GM18858 (cell line): ENCODE measurements at regions not wholly inside any gene's neighbourhood (a gene's known extent, or its start where the extent isn't known, plus 50 kb on each side); places are given as distances from the start of the nearest gene placed in this dataset.

ENCODE experiments used
- ATAC-seq: cut with Tn5 transposase; IDR thresholded peaks from one replicate; pipeline ENCODE4 v1.9.1; 2021; ENCODE audit not compliant: unreplicated experiment

DNA sequence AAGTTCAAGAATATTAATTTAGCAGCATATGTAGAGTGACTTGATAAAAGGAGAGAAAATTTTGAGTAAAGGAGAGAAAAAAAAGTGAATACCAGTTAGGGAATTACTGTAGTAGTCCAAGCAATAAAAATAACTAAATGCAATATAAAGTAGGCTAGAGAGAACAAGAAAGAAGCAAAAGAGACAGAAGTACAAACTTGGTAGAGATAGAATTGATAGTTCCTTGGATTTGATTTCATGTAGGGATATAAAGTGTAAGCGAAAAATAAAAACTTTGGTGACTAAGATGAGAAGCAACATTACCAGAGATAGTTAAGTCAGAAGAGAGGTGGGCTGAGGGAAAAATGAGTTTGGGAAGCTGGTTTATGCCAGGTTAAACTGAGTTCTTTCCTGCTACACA is 252.4 kb downstream of the SEC23A start:
- ATAC-seq, result no peak

DNA sequence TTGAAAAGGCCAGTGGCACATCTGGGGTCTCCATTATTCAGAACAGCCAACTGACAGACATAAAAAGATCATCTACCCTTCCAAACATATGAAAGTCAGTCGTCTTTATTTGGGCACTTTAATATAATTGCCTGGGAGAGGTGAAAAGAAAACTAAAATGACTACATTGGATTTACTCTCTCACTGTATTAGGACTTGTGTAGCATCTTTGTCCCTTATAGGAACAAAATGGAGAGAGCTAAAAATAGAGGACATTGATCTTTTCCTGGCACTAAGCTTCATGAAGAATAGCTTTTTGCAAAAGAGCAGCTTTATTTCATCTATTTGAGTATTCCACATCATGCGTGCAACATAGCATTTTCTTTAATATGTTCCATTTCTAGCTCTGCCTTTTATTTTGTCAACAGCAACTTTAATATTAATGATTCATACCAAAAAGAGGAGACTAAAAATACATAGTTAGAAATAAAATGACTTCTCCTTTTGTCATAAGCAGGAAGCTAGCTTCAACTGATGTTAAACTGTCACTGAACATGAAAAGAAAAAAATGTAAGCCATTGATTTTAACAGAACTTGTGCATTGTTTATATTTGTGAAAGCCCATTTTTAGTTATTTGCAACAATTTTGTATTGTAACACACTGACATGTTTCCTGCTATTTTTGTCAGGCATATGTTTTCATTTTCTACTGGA is 254.6 kb downstream of the SEC23A start:
- no peak for ATAC-seq

DNA sequence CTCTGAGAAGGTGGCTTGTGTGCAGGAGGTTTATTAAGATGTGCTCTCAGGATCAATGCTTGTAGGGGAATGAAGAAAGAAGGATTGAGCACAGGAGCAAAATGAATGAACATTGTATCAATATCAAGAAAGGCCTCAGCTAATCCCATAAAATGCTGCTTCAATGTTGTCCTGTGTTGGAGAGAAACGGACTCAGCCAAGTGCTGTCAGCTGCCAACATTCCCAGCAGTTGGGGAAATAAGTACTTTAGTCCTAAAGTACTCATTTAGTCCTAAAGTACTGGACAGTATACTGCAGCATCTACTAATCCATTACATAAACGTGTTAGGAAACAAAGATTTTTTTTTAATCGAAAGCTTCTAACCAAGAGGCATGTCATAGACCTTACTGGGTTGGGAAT is 255.9 kb downstream of the SEC23A start:
- ATAC-seq, result no peak

DNA sequence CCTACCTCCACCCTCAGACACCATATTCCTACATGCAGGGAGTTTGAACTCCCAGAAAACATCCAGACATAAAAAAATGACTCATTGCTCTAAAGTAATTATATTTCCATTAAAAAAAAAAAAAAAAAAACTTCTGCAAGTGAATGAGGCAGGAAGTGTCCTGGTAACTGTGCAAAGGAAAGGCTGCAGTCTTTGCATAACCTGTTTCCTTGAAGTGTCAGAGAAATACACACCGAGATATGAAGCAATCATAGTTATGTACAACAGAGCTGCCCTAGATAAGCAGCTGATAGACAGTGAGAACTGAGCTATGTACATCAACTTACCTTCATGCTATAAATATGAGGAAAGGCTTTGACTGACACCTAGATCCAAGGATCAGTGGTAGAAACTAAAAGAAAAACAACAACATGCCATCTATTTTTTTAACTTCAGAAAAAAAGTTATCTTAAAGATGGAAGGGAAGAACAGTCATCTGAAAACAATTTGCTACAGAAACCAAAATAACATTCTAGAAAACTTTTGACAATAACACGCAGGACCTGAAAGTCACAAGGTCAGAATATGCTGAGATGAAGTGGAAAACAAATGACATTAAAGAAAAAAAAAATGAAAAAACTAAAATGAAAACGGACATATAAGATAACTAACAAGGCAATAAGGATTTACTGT is 263.2 kb downstream of the SEC23A start:
- ATAC-seq, result no peak

DNA sequence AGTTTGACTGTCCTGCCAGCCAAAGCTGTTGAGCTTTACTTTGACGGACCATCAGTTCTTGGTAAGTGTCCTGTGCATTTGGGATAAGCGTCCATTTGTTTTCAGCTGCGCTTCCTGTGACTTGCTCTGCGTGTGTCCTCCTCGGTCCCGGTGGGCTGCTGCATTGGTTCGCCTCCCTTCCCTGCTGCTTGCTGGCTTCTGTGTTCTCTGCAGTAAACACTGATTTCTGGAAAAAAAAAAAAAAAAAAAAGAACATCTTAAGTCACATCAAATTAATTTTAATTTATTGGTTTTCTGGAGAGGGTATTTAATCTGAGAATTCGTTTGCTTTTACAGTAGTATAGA is 264.1 kb downstream of the SEC23A start:
- no peak for ATAC-seq

DNA sequence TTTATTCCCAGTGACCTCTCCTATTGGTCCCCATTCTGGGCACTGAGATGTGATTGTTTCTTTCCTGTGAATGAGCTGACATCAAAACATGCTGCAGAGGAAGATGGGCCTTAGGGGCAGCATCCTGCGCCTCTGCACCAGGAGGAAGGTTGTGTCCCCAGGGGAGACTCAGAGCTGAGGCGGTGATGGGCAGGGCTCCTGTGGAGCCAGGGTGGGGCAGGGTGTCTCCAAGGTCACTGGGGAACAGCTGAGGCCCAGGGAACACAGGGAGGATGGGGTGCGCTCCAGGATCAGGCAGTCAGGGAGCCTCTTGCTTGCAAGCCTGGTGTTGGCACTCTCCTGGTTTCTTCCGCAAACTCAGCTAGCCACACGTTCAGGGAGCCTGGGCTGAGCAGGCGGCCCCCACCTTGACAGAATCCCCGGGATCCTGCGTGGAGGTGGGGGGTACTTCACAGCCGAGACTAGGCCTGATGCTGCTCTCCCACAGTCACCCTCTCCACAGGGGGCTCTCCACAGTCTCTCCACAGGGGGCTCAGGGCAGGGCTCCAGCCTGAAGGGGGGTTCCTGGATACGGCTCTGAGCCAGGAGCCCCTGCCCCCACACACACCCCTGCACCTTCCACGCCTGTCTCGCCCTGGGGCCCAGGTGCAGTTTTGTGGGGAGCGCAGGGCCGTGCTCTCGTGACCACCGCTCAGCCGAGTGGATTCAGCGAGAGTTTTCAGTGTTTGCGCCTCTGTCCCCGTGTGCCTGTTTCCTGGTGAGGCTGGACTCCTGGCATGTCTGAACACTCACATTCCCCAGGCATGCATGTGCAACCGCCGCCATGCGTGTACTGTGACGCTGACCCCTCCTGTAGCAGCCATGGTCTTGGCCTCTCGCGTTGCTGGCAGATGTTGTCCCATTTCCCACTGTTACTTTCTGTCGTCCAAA is 264.7 kb downstream of the SEC23A start:
- ATAC-seq, result no peak

DNA sequence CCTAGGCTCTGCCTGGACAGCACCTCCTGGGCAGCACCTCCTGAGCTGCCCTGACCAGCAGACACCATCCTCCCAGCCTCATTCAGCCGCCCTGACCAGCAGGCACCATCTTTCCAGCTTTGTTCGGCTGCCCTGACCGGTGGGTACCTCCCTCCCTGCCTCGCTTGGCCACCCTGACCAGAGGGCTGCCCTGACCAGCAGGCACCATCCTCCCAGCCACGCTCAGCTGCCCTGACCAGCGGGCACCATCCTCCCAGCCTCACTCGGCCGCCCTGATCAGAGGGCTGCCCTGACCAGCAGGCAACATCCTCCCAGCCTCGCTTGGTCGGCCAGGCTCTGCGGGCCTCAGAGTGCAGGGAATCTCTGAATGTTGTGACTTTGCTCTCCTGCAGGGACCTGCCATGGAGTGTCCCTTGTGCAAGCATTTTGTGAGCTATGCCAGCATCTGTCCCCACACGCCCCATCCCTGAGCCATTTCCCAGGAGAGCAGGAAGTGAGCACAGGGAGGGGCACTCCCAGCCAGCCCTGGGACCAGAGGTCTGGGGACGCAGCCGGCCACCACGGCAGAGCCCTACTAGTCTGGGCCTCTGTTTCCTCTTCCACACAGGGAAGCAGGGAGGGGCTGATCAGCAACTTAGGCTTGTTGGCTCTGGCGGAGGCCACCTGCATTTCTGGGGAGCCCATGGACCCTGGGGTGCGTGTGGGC is 265.5 kb downstream of the SEC23A start:
- ATAC-seq, result no peak

DNA sequence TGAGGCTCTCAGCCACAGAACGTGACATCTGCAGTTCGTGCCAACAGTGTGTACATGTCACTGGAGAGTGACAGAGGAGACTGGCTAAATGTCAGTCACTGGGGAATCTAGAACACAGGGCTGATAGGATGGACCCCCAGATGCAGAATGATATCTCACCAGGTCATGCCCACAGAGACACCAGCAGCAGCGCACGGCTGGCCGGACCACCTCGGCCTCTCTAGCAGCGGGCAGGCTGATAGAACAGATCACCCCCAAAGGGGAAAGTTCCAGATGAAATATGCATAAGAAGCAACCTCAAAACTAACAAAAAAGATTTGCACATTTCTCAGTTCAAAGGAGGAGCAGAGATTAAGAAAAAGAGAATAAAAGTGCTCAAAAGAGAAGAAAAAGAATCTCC is 266.5 kb downstream of the SEC23A start:
- ATAC-seq, result no peak

DNA sequence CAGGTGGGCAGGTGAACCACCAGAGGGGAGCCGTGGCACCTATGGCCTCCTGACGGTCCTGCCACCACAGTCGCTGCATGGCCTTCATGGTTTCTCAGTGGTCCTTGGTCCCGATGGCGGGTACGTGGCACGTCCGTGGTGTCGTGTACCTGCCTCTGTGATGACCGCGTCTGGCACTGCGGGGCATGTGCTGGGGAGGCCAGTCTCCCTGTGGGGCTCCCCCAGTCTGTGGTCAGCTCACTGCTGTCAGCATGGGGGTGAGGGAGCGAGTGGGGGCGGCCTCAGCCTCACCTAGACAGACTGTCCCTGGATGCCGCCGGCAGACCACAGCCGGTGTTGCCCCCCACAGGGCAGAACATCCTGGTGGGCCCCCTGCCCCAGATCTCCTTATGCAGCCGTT is 267.2 kb downstream of the SEC23A start:
- no peak for ATAC-seq

DNA sequence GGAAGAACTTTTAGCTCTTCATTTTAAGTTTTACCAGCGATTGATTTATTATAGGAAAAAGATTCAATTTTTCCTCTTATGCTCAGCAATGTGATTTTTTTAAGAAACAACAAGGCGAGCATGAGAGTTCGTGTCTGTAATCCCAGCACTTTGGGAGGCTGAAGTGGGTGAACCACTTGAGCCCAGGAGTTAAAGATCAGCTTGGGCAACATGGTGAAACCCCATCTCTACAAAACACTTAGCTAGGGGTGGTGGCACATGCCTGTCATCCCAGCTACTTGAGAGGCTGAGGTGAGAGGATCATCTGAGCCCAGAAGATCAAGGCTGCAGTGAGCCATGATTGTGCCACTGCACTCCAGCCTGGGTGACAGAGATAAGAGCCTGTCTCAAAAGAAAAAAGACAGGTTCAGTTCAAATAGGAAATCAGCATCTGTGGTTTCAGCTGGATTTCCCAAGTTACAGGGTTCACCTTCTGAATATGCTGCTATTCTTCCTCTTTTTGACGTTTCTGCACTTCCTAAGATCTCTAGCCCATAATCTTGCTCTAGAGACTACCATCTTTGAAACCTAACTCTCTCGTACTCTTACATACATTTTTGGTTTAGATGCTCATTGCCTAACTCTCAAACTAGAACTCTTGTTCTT is 274.7 kb downstream of the SEC23A start:
- no peak for ATAC-seq

DNA sequence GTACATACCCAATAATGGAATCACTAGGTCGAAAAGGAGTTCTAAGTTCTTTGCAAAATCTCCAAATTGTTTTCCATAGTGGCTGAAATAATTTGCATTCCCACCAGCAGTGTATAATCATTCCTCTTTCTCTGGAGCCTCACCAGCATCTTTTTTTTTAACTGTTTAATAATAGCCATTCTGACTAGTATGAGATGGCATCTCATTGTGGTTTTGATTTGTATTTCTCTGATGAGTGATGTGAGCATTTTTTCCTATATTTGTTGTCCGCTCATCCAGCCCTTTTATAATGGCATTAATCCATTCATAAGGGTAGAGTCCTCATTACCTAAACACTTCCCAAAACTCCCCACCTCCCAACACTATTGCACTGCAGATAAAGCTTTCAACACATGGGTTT is 278.3 kb downstream of the SEC23A start:
- ATAC-seq, result no peak

DNA sequence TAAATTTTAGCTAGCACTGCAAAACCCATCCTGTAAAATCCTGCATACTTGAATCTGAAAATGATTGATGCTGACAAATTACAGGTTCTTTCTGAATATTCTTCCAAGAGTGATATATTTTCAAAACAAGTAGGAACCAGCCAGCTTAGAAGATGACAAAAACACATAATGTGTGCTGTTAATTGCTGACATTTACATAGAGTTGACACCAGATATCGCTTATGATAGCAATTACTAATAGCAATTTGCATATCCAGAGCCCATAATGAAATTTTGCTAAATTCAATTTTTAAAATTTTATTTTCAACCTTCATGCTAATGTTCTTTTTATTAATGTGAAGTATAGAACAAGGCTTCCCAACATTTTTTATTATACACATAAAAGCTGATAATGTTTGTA is 284.5 kb downstream of the SEC23A start:
- no peak for ATAC-seq

DNA sequence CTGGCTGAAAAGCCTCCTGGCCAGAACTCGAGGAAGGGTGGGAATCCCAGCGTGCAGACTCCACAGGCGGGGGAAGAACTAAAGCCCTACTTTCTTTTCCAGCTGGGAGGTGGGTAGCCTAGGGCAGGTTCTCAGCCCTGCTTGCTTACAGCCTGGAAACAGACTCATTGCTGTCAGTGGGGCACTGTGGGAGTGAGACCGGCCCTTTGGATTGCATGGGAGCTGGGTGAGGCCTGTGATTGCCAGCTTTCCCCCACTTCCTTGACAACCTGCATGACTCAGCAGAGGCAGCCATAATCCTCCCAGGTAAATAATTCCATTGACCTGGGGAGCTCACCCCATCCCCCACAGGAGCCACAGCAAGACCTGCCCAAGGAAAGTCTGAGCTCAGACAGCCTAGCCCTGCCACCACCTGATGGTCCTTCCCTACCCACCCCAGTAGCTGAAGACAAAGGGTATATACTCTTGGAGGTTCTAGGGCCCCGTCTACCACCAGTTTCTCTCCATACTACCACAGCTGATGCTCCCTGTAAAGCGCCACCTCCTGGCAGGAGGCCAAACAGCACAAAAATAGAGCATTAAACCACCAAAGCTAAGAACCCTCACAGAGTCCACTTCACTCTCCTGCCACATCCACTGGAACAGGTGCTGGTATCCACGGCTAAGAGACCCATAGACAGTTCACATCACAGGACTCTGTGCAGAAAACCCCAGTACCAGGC is 294.1 kb downstream of the SEC23A start:
- ATAC-seq, result no peak

DNA sequence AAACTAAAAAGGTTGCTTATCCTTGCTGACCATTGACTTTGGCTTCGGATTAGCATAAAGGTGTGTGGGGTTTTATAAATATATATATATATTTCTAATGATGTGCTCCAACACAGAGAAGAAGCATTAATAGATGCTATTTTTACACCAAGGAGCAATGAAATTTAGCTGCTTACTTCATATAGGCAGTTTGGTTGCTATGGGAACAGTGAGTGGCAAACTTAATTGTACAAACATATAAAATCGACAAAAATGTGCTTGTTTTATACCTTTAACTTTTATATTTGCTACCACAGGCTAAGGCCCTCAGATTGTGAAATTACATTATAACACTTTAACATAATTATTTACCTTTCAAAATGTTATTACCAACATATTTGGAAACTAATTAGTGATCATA is 303.4 kb downstream of the SEC23A start:
- no peak for ATAC-seq

DNA sequence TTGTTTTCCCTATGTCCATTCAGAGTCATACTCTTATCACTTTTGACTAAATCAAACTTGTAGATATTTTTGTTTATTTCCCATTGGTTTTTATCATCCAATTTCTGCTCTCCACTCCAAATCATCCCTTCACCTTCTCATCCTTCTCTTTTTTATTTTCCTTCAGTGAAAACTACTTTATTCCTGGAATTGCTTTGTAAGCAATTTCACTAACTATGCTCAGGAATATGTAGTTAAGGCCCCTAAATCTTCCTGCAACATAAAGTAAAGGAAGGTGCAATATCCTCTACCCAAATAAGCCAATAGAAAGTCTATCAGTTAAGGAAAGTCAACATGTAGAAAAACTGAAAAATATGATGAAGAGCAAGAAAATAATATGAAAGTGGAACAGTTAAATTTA is 308.4 kb downstream of the SEC23A start:
- ATAC-seq, result no peak

DNA sequence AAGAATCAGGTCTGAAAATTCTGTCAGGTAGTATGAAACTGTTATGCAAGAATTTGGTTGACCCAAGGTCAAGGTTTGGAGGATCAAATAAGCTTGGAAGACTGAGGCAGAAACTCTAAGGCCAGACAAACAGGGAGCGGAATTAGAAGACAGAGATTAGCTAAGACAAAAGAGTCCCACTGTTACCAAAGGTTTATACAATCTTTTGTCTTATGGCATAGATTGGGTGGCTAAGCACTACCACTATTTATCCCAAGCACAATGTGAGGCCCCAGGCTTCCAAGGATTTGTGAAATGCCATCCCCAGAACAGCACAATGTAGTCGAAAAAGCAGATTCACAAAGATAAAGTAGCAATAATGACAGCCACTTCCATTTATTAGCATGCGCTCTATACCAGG is 311.2 kb downstream of the SEC23A start:
- ATAC-seq, result no peak

DNA sequence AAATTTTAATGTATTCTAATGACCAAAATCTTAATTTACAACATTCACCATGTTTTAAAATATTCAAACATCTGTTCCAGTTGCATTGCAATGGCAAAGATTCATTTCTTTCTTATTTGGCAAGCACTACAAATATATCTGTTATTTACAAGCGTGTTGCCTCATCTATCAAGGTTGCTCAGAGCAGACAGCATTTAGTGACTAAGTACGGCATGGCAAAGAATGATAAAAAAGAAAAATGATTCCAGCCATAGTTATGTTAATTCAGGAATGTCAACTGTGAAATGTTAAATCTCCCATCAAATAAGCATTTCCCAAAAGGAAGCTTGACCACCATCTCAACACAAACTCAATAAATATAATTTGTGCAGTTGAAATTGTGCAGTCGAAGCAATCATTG is 312.1 kb downstream of the SEC23A start:
- ATAC-seq, result no peak

DNA sequence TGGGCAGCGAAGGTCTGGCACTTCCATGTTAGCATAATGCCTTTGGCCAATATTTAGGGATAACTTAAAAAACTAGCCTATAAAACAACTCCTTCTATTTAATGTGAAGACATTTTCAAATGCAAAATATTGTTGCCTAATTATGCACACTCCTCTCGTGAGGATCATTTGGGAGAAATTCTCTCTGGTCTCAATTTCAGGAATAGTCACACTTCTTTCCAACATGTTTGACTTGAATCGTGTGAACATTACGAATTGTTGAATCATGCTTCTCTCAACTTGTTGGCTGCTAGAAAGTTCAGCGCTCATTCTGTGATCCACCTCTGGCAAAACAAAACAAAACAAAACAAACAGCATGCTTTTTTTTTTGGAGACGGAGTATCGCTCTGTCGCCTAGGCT is 313.2 kb downstream of the SEC23A start:
- ATAC-seq, result no peak

DNA sequence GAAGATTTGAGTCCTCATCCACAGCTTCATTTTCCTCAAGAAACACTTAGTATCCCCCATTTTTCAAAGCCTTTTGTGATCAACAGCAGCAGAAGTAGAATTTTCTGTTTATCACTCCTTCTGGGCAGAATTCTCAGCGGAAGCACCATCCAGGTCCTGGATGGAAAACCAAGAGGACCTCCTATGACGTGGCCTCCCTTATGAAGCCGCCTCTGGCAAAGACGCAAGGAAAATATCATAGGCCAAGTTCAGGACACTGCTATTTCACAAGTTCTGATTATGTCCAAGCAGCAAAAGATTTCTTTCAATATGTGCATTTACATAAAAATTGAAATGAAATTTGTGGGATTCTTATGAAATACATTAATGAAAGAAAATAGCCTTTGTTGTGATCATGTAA is 315.0 kb downstream of the SEC23A start:
- no peak for ATAC-seq

DNA sequence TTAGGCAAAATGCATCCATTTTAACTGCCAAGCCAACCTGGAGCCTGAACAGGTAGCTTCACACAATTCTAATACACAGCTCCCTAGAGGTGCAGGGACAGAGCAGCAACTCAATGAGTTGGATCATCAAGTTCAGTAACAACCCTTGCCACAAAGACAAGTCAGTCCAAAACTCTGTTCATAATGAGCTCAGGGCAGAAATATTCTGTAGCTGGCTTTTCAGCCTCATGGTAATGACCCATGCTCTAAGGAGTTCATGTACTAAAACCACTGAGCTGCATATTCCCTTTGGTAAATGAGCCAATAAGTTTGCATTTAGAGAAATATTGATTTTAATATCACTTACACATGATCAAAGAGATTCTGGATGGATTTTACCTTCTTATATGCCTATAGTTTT is 316.1 kb downstream of the SEC23A start:
- ATAC-seq, result no peak
